GM12878 (cell line): ENCODE measurements at regions not wholly inside any gene's neighbourhood (a gene's known extent, or its start where the extent isn't known, plus 50 kb on each side); places are given as distances from the start of the nearest gene placed in this dataset.

Experiments used
- ATAC-seq: fragments of 200-7000 bp; cut with Tn5 transposase; 3 replicates; pipeline ENCODE4 v1.9.1; 2020; ENCODE audit warnings: mild to moderate bottlenecking, moderate library complexity
- BruUV-seq: library from RNA; stranded (reverse); fragments of 400-500 nt; replicated peaks from 2 replicates; lab custom pipeline; 2021; lab: Mats Ljungman, UMichigan
- CTCF ChIA-PET: fragments of 300-600 bp; sonication (Branson Sonifier 250); formaldehyde crosslinking; extraction: SDS; loops from one replicate; lab custom pipeline; 2021; ENCODE audit warnings: inconsistent platforms; lab: Yijun Ruan, JAX
- POLR2A ChIA-PET: fragments of 350-600 bp; formaldehyde crosslinking; extraction: SDS; loops from one replicate; lab custom pipeline; 2021; ENCODE audit warnings: inconsistent platforms; lab: Charles Lee
- RAD21 ChIA-PET: fragments of 300-600 bp; sonication (Branson Sonifier 250); formaldehyde crosslinking; loops from one replicate; lab custom pipeline; 2023; ENCODE audit warnings: antibody characterized with exemption; ENCODE audit not compliant: unreplicated experiment; lab: Charles Lee
- SMC1A ChIA-PET: fragments of 300-600 bp; sonication (Branson Sonifier 250); formaldehyde crosslinking; loops from one replicate; lab custom pipeline; 2023; ENCODE audit not compliant: unreplicated experiment, uncharacterized antibody; lab: Charles Lee
- DNase-seq: peaks from one replicate; pipeline ENCODE4 v3.0.0-alpha.2; 2011; ENCODE audit warnings: low read depth, low spot score
- FAIRE-seq: peaks from 3 replicates; lab custom pipeline; 2011; peaks lifted over from hg19 to GRCh38; lab: Jason Lieb, UNC
- H2AFZ ChIP-seq: 2 replicates; pipeline ENCODE4 v1.6.0; 2011; ENCODE audit warnings: low read depth, low read length, control low read depth; ENCODE audit not compliant: control insufficient read depth
- H3K27ac ChIP-seq: 2 replicates; pipeline ENCODE4 v1.5.1; 2011; ENCODE audit warnings: control low read depth; ENCODE audit not compliant: control insufficient read depth, insufficient read depth
- H3K27me3 ChIP-seq, 2 experiments: replicated peaks in 1 of 2; 2 replicates each; pipeline versions ENCODE4 v1.6.0 to v1.6.1; 2011; ENCODE audit warnings: low read length in 1 of 2; ENCODE audit not compliant: control insufficient read depth in 2 of 2, insufficient read depth in 2 of 2
- H3K36me3 ChIP-seq, 2 experiments: 2 replicates each; pipeline ENCODE4 v1.5.1; 2011; ENCODE audit warnings: low read length in 1 of 2; ENCODE audit not compliant: control insufficient read depth in 2 of 2, insufficient read depth in 2 of 2
- H3K4me1 ChIP-seq: 2 replicates; pipeline ENCODE4 v1.6.1; 2011; ENCODE audit warnings: mild to moderate bottlenecking, low read length, moderate library complexity, mixed read lengths; ENCODE audit not compliant: control insufficient read depth, insufficient read depth
- H3K4me2 ChIP-seq: 2 replicates; pipeline ENCODE4 v1.6.0; 2011; ENCODE audit warnings: control low read depth; ENCODE audit not compliant: control insufficient read depth, insufficient read depth
- H3K4me3 ChIP-seq: fragments of 200-600 bp; sonication (generic); 2 replicates; pipeline ENCODE4 v1.5.1; 2016
- H3K79me2 ChIP-seq: 2 replicates; pipeline ENCODE4 v1.6.0; 2011; ENCODE audit warnings: low read length; ENCODE audit not compliant: control insufficient read depth, insufficient read depth
- H3K9ac ChIP-seq: 2 replicates; pipeline ENCODE4 v1.8.0; 2011; ENCODE audit warnings: low read length, control low read depth, mixed read lengths; ENCODE audit not compliant: control insufficient read depth, insufficient read depth
- H3K9me3 ChIP-seq: replicated peaks from 3 replicates; pipeline ENCODE4 v1.5.1; 2011; ENCODE audit warnings: mild to moderate bottlenecking, low read length; ENCODE audit not compliant: control insufficient read depth, insufficient read depth
- H4K20me1 ChIP-seq: 2 replicates; pipeline ENCODE4 v1.6.0; 2011; ENCODE audit not compliant: control insufficient read depth, insufficient read depth
- BHLHE40 ChIP-seq, 2 experiments: fragments of 450-650 bp in 1 of 2; IDR thresholded peaks; 2 replicates each; pipeline ENCODE4 v1.6.1; 2011 to 2017; ENCODE audit warnings: low read depth in 2 of 2, borderline replicate concordance in 1 of 2, improper control_type of control experiment in 1 of 2, low read length in 1 of 2, mild to moderate bottlenecking in 1 of 2
- CBX5 ChIP-seq: sonication (generic); IDR thresholded peaks from 2 replicates; pipeline ENCODE4 v1.6.1; 2016; ENCODE audit warnings: low read depth, moderate library complexity, mild to moderate bottlenecking, inconsistent platforms
- EP300 ChIP-seq, 2 experiments: fragments of 150-350 bp in 1 of 2; IDR thresholded peaks; 2 replicates each; pipeline ENCODE4 v1.6.1; 2011 to 2012; ENCODE audit warnings: low read depth in 2 of 2, low read length in 2 of 2, borderline replicate concordance in 1 of 2, improper control_type of control experiment in 1 of 2, inconsistent platforms in 1 of 2; ENCODE audit not compliant: control insufficient read depth in 1 of 2
- NFXL1 ChIP-seq: fragments of 450-650 bp; IDR thresholded peaks from 2 replicates; pipeline ENCODE4 v1.6.1; 2017; ENCODE audit warnings: antibody characterized with exemption, mild to moderate bottlenecking, borderline replicate concordance
- NR2F1 ChIP-seq: fragments of 450-650 bp; conservative IDR thresholded peaks from 2 replicates; pipeline ENCODE4 v1.6.1; 2017; ENCODE audit warnings: mild to moderate bottlenecking
- PAX8 ChIP-seq: fragments of 450-650 bp; IDR thresholded peaks from 2 replicates; pipeline ENCODE4 v1.6.1; 2017; ENCODE audit warnings: mild to moderate bottlenecking, moderate library complexity
- RAD51 ChIP-seq: fragments of 450-650 bp; IDR thresholded peaks from 2 replicates; pipeline ENCODE4 v1.6.1; 2016; ENCODE audit warnings: moderate library complexity, mild to moderate bottlenecking, inconsistent platforms
- RUNX3 ChIP-seq: IDR thresholded peaks from 2 replicates; pipeline ENCODE4 v1.6.1; 2012; ENCODE audit warnings: low read length, inconsistent platforms
- SRF ChIP-seq, 2 experiments: IDR thresholded peaks; 2 replicates each; pipeline ENCODE4 v1.6.1; 2011; ENCODE audit warnings: low read depth in 2 of 2, low read length in 2 of 2, mild to moderate bottlenecking in 1 of 2, moderate library complexity in 1 of 2
- SUZ12 ChIP-seq: fragments of 200-600 bp; sonication (generic); IDR thresholded peaks from one replicate; pipeline ENCODE4 v1.6.1; 2018; ENCODE audit warnings: antibody characterized with exemption, mild to moderate bottlenecking; ENCODE audit not compliant: unreplicated experiment
- WRNIP1 ChIP-seq: IDR thresholded peaks from 2 replicates; pipeline ENCODE4 v1.6.1; 2011; ENCODE audit warnings: low read depth, low read length, improper control_type of control experiment, borderline replicate concordance
- ZBED1 ChIP-seq: IDR thresholded peaks from 2 replicates; pipeline ENCODE4 v1.6.1; 2016; ENCODE audit warnings: borderline replicate concordance
- ZNF207 ChIP-seq: fragments of 450-650 bp; IDR thresholded peaks from 2 replicates; pipeline ENCODE4 v1.6.1; 2014; ENCODE audit warnings: antibody characterized with exemption, mild to moderate bottlenecking, borderline replicate concordance
- ZNF24 ChIP-seq: fragments of 450-650 bp; IDR thresholded peaks from 2 replicates; pipeline ENCODE4 v1.6.1; 2017; ENCODE audit warnings: antibody characterized with exemption, mild to moderate bottlenecking
- ZZZ3 ChIP-seq: IDR thresholded peaks from 2 replicates; pipeline ENCODE4 v1.6.1; 2011; ENCODE audit warnings: low read depth; ENCODE audit not compliant: control insufficient read depth, insufficient read length
- WGBS: methylation state at CpG from one replicate; pipeline ENCODE4 v1.1.6; 2016; ENCODE audit warnings: low lambda C conversion rate; ENCODE audit not compliant: insufficient replicate concordance, insufficient coverage; ENCODE audit errors: missing lambda C conversion rate; 5-methylcytosine and 5-hydroxymethylcytosine counted together
- in situ Hi-C: fragments of 300-500 bp; cut with MboI; formaldehyde crosslinking; loops from 9 replicates; pipeline ENCODE4 v1.14.3; 2018; ENCODE audit warnings: mixed read lengths
- intact Hi-C: fragments of 100-400 bp; cut with micrococcal nuclease; formaldehyde crosslinking; loops from one replicate; pipeline ENCODE4 v1.14.2; 2022; ENCODE audit not compliant: unreplicated experiment
- TF ChIP-seq, protein P1 (sequence below): IDR thresholded peaks from 2 replicates; pipeline ENCODE4 v1.6.1; 2012; ENCODE audit warnings: low read depth, low read length, improper control_type of control experiment
- TF ChIP-seq, protein P2 (sequence below): fragments of 450-650 bp; formaldehyde crosslinking; IDR thresholded peaks from 2 replicates; pipeline ENCODE4 v1.4.0; 2022; ENCODE audit warnings: mild to moderate bottlenecking, moderate library complexity
- TF ChIP-seq, protein P3 (sequence below): fragments of 150-350 bp; IDR thresholded peaks from 2 replicates; pipeline ENCODE4 v1.6.1; 2014; ENCODE audit warnings: mild to moderate bottlenecking, low read depth, low read length

DNA sequence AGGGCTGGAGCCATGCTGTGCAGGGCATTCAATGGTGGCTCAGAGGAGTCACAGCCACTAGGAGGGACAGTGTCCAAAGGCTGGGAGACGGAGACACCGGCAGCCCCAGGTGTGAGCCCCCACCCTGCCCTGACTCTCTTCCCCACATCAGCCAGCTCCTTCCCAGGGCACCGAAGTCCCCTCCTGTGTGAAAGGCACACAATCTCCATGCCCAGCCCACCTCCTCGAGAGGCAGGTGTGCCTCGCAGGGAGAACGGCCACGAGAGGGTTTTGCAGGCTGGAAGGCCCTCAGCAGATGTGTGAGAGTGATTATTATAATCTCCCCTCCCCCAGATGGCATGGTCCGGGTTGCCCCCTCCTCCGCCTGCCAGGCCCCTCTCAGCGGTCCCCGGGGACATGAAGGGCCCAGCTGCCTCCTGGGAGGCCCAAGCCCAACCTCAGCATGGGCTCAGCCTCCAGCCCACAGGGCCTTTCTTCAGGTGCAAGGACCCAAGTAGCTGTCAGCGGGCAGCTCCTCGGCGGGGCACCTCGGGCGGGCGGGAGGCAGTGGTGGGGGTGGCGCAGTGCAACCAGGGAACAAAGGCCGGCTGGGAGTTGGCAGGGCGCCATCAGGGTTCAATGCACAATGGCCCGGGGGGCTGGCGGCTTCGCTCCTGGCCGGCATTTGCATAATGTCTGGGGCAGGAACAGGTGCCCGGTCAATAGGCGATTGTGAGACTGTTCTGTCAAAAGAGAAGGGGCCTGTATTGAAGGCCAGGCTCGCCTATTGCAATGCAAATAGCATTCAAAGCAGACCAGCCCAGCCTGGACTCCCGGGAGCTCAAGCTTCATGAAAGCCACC is 155.3 kb upstream of the ZMIZ1 start:
- Histone ChIP-seq H3K27ac (no peak overlapping the region), H3K9me3 (no peaks in the 10 kb centered on the region), H3K79me2 (no peaks in the 10 kb centered on the region), H3K36me3 (no peaks in the 10 kb centered on the region), H3K4me1 (peaks cover 6% of the 10 kb centered on the region), H3K9ac (no peak overlapping the region), H3K4me3 (no peak overlapping the region), H2AFZ (no peak overlapping the region), H3K4me2 (no peak overlapping the region), H3K27me3 (no peaks in the 10 kb centered on the region; a peak in 2 of 4 replicates), H4K20me1 (no peaks in the 10 kb centered on the region)
- WGBS: 43% methylated on average over 26 of the region's 28 CpGs
- SMC1A ChIA-PET: no interaction called here
- DNase-seq (no peak), ATAC-seq (peak; percentile 45), FAIRE-seq (no peak)
- in situ Hi-C loops: no loop called here
- POLR2A ChIA-PET: no interaction called here
- no TSS peak for BruUV-seq
- CTCF ChIA-PET: no interaction called here
- intact Hi-C loops: no loop called here
- RAD21 ChIA-PET: no interaction called here
- no peak for TF ChIP-seq NFXL1
- TF ChIP-seq SUZ12: no peak
- TF ChIP-seq RUNX3: no peak
- TF ChIP-seq RAD51: no peak
- no peak for TF ChIP-seq ZBED1
- no peak for TF ChIP-seq NR2F1
- TF ChIP-seq BHLHE40 (IDR thresholded peaks at IDR 0.05; ENCODE audit: borderline replicate concordance in 1 of 2, low read depth in 2 of 2, low read length in 1 of 2): no peak
- TF ChIP-seq PAX8: no peak
- no peak for TF ChIP-seq ZNF207
- no peak for TF ChIP-seq SRF (IDR thresholded peaks at IDR 0.05; ENCODE audit: low read depth in 2 of 2, low read length in 2 of 2)
- TF ChIP-seq, protein P1, sequence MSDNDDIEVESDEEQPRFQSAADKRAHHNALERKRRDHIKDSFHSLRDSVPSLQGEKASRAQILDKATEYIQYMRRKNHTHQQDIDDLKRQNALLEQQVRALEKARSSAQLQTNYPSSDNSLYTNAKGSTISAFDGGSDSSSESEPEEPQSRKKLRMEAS: no peak
- TF ChIP-seq, protein P2, sequence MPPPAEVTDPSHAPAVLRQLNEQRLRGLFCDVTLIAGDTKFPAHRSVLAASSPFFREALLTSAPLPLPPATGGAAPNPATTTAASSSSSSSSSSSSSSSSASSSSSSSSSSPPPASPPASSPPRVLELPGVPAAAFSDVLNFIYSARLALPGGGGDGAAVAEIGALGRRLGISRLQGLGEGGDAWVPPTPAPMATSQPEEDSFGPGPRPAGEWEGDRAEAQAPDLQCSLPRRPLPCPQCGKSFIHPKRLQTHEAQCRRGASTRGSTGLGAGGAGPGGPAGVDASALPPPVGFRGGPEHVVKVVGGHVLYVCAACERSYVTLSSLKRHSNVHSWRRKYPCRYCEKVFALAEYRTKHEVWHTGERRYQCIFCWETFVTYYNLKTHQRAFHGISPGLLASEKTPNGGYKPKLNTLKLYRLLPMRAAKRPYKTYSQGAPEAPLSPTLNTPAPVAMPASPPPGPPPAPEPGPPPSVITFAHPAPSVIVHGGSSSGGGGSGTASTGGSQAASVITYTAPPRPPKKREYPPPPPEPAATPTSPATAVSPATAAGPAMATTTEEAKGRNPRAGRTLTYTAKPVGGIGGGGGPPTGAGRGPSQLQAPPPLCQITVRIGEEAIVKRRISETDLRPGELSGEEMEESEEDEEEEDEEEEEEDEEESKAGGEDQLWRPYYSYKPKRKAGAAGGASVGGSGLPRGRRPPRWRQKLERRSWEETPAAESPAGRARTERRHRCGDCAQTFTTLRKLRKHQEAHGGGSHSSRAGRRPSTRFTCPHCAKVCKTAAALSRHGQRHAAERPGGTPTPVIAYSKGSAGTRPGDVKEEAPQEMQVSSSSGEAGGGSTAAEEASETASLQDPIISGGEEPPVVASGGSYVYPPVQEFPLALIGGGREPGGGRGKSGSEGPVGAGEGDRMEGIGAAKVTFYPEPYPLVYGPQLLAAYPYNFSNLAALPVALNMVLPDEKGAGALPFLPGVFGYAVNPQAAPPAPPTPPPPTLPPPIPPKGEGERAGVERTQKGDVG (CRISPR knock-in tag): no peak
- no peak for TF ChIP-seq CBX5
- no peak for TF ChIP-seq WRNIP1
- no peak for TF ChIP-seq ZZZ3
- no peak for TF ChIP-seq EP300 (IDR thresholded peaks at IDR 0.05; ENCODE audit: borderline replicate concordance in 1 of 2, control insufficient read depth in 1 of 2, low read depth in 2 of 2, low read length in 2 of 2)
- TF ChIP-seq, protein P3, sequence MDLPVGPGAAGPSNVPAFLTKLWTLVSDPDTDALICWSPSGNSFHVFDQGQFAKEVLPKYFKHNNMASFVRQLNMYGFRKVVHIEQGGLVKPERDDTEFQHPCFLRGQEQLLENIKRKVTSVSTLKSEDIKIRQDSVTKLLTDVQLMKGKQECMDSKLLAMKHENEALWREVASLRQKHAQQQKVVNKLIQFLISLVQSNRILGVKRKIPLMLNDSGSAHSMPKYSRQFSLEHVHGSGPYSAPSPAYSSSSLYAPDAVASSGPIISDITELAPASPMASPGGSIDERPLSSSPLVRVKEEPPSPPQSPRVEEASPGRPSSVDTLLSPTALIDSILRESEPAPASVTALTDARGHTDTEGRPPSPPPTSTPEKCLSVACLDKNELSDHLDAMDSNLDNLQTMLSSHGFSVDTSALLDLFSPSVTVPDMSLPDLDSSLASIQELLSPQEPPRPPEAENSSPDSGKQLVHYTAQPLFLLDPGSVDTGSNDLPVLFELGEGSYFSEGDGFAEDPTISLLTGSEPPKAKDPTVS: no peak
- TF ChIP-seq ZNF24: no peak
